ENCODE measurements at regions not wholly inside any gene's neighbourhood (a gene's known extent, or its start where the extent isn't known, plus 50 kb on each side); places are given as distances from the start of the nearest gene placed in this dataset.

GRCh38 chr5:53819482-53819881, 259.0 kb downstream of the NDUFS4 start:
- no peak for TF ChIP-seq ERG (CRISPR knock-in tag; IDR thresholded peaks at IDR 0.05)
- no peak for TF ChIP-seq RORB (CRISPR knock-in tag; IDR thresholded peaks at IDR 0.05)
- no peak for TF ChIP-seq EMX1 (CRISPR knock-in tag; IDR thresholded peaks at IDR 0.05)
- no peak for TF ChIP-seq MAX (CRISPR knock-in tag; IDR thresholded peaks at IDR 0.05)
- TF ChIP-seq USF2 (CRISPR knock-in tag; IDR thresholded peaks at IDR 0.05) = no peak
- TF ChIP-seq E2F1 (CRISPR knock-in tag; IDR thresholded peaks at IDR 0.05) = no peak
- no peak for TF ChIP-seq JAZF1 (CRISPR knock-in tag; IDR thresholded peaks at IDR 0.05)
- TF ChIP-seq FOXP4 (CRISPR knock-in tag; IDR thresholded peaks at IDR 0.05) = no peak
- no peak for TF ChIP-seq ZNF425 (CRISPR knock-in tag; conservative IDR thresholded peaks at IDR 0.05)
- no peak for TF ChIP-seq RELA (CRISPR knock-in tag; IDR thresholded peaks at IDR 0.05; ENCODE audit: borderline replicate concordance)
- no peak for TF ChIP-seq ZSCAN18 (CRISPR knock-in tag; IDR thresholded peaks at IDR 0.05)
- TF ChIP-seq E2F4 (CRISPR knock-in tag; IDR thresholded peaks at IDR 0.05; ENCODE audit: borderline replicate concordance, low read depth) = no peak
- H3K9me3 Mint-ChIP-seq = no peaks in the 10 kb centered on the region; the same call in 1 of the 2 replicates
- H3K36me3 Mint-ChIP-seq = no peaks in the 10 kb centered on the region
- H3K4me1 Mint-ChIP-seq = peaks cover 19% of the 10 kb centered on the region
- H3K27me3 Mint-ChIP-seq (ENCODE audit: low read depth) = no peaks in the 10 kb centered on the region
- no peak for DNase-seq (ENCODE audit: low spot score)
- ChIA-PET CTCF (no interaction called here), POLR2A (no interaction called here)
- no peak for ATAC-seq
- H3K27ac Mint-ChIP-seq = no peak overlapping the region
- H3K4me3 Mint-ChIP-seq = no peak overlapping the region

- CTCF ChIA-PET = no interaction called here
- no peaks in the 10 kb centered on the region; the same call in 1 of the 2 replicates for H3K9me3 Mint-ChIP-seq
- H3K4me1 Mint-ChIP-seq = peaks cover 17% of the 10 kb centered on the region
- H3K27me3 Mint-ChIP-seq (ENCODE audit: low read depth) = no peaks in the 10 kb centered on the region
- POLR2A ChIA-PET = no interaction called here
- H3K27ac Mint-ChIP-seq = no peak overlapping the region
- ATAC-seq (no peak), DNase-seq (ENCODE audit: low spot score) (no peak)
- no peaks in the 10 kb centered on the region for H3K36me3 Mint-ChIP-seq
- TF ChIP-seq JUN (CRISPR knock-in tag; IDR thresholded peaks at IDR 0.05) (no peak), HMGXB4 (CRISPR knock-in tag; IDR thresholded peaks at IDR 0.05) (no peak), ERG (CRISPR knock-in tag; IDR thresholded peaks at IDR 0.05) (no peak), PREB (CRISPR knock-in tag; IDR thresholded peaks at IDR 0.05; ENCODE audit: borderline replicate concordance) (no peak), ETV6 (CRISPR knock-in tag; IDR thresholded peaks at IDR 0.05) (no peak), TEAD4 (CRISPR knock-in tag; IDR thresholded peaks at IDR 0.05) (no peak), NFE2L1 (CRISPR knock-in tag; IDR thresholded peaks at IDR 0.05) (no peak)
- no peak overlapping the region for H3K4me3 Mint-ChIP-seq
Measured at GRCh38 chr5:53820119-53820801, 259.8 kb downstream of the NDUFS4 start.

All from WTC11 (cell line).